Neural crest cell (in vitro differentiated cells): ENCODE measurements at regions not wholly inside any gene's neighbourhood (a gene's known extent, or its start where the extent isn't known, plus 50 kb on each side); places are given as distances from the start of the nearest gene placed in this dataset.

Experiments
- DNase-seq: peaks from one replicate; pipeline ENCODE4 v3.0.0; 2021; ENCODE audit warnings: low read depth, mixed read lengths, low spot score
- H3K27ac Mint-ChIP-seq: one replicate; pipeline ENCODE4 v1.8.0; 2021; ENCODE audit warnings: mild to moderate bottlenecking, mixed read lengths; ENCODE audit not compliant: unreplicated experiment
- H3K27me3 Mint-ChIP-seq: 2 replicates; pipeline ENCODE4 v1.8.0; 2021; ENCODE audit warnings: low read depth, mild to moderate bottlenecking, mixed read lengths
- H3K36me3 Mint-ChIP-seq: 2 replicates; pipeline ENCODE4 v1.8.0; 2021; ENCODE audit warnings: low read depth, mild to moderate bottlenecking, mixed read lengths
- H3K4me1 Mint-ChIP-seq: 2 replicates; pipeline ENCODE4 v1.8.0; 2021; ENCODE audit warnings: mixed read lengths
- H3K4me3 Mint-ChIP-seq: one replicate; pipeline ENCODE4 v1.8.0; 2021; ENCODE audit warnings: mild to moderate bottlenecking, mixed read lengths
- H3K9me3 Mint-ChIP-seq: 2 replicates; pipeline ENCODE4 v1.8.0; 2021; ENCODE audit warnings: mixed read lengths
- TF ChIP-seq, protein P1 (sequence below): fragments of 200-600 bp; sonication (generic); conservative IDR thresholded peaks from 2 replicates; pipeline ENCODE4 v1.5.0; 2021; ENCODE audit warnings: antibody characterized with exemption, mild to moderate bottlenecking

DNA sequence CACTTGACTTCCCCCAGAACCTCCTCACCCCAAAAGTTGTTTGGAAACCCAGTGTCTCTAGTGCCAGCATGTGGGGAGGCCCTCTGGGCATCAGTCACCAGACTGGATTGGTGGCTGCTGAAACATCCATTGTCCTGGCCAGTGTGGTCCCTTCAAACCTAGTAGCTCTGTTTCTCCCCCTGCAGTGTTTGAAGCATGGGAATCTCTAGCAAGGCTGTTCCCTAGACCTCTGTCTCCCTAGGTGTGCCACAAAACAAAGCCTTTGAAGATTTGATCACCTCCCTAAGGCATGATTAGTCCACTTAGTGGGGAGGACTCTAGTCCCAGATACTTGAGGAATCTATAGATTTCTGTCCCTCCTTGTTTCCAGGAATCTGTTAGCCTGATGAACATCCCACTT is 60.3 kb downstream of the ARF6 start:
- Mint-ChIP-seq H3K27ac (no peak overlapping the region), H3K36me3 (no peaks in the 10 kb centered on the region), H3K4me1 (no peaks in the 10 kb centered on the region), H3K9me3 (no peaks in the 10 kb centered on the region), H3K27me3 (no peaks in the 10 kb centered on the region), H3K4me3 (no peak overlapping the region)
- TF ChIP-seq, protein P1, sequence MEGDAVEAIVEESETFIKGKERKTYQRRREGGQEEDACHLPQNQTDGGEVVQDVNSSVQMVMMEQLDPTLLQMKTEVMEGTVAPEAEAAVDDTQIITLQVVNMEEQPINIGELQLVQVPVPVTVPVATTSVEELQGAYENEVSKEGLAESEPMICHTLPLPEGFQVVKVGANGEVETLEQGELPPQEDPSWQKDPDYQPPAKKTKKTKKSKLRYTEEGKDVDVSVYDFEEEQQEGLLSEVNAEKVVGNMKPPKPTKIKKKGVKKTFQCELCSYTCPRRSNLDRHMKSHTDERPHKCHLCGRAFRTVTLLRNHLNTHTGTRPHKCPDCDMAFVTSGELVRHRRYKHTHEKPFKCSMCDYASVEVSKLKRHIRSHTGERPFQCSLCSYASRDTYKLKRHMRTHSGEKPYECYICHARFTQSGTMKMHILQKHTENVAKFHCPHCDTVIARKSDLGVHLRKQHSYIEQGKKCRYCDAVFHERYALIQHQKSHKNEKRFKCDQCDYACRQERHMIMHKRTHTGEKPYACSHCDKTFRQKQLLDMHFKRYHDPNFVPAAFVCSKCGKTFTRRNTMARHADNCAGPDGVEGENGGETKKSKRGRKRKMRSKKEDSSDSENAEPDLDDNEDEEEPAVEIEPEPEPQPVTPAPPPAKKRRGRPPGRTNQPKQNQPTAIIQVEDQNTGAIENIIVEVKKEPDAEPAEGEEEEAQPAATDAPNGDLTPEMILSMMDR: no peak
- no peak for DNase-seq

DNA sequence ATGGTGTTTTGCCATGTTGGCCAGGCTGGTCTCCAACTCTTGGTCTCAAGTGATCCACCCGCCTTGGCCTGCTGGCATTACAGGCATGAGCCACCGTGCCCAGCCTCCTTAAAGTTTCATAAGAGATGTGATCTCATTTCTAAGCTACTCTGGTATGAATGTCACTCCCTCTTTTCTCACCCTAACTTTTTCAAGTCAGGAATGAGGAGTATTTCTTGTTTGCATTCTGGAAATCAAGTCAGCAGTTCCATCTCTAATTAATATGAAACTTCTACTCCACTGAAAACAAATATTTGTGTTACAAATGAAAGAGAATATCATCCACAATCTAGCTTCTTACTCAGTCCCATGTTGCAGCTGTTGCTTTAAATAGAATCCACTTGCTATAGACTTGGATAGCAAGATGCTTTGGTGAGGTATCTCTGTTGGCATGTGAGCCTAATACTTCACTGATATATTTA is 61.3 kb downstream of the ARF6 start:
- DNase-seq: no peak
- no peak overlapping the region for H3K27ac Mint-ChIP-seq
- no peak overlapping the region for H3K4me3 Mint-ChIP-seq
- no peaks in the 10 kb centered on the region for H3K9me3 Mint-ChIP-seq
- TF ChIP-seq, protein P1: no peak
- no peaks in the 10 kb centered on the region for H3K36me3 Mint-ChIP-seq
- H3K4me1 Mint-ChIP-seq: no peaks in the 10 kb centered on the region
- H3K27me3 Mint-ChIP-seq: no peaks in the 10 kb centered on the region

DNA sequence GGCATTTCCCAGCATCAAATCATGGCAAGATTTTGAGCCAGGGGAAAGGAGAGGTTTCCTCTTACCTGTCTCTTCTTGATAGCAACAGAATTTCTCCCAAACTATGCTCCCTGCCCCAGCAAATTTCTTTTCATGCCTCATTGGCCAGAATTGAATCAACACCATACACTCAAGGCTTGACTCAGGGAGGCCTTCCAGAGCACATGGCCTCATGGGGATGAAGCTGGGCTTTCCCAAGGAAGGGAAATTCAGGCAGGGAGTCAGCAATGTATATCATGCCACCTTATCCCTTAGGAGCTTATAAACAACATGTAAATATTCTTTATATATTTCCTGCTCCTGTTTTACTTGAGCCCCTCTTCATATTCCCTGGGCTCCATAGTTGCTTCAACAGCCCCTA is 62.1 kb downstream of the ARF6 start:
- no peaks in the 10 kb centered on the region for H3K4me1 Mint-ChIP-seq
- H3K9me3 Mint-ChIP-seq: no peaks in the 10 kb centered on the region
- no peak overlapping the region for H3K27ac Mint-ChIP-seq
- no peak for DNase-seq
- H3K4me3 Mint-ChIP-seq: no peak overlapping the region
- no peaks in the 10 kb centered on the region for H3K36me3 Mint-ChIP-seq
- TF ChIP-seq, protein P1: no peak
- no peaks in the 10 kb centered on the region for H3K27me3 Mint-ChIP-seq

DNA sequence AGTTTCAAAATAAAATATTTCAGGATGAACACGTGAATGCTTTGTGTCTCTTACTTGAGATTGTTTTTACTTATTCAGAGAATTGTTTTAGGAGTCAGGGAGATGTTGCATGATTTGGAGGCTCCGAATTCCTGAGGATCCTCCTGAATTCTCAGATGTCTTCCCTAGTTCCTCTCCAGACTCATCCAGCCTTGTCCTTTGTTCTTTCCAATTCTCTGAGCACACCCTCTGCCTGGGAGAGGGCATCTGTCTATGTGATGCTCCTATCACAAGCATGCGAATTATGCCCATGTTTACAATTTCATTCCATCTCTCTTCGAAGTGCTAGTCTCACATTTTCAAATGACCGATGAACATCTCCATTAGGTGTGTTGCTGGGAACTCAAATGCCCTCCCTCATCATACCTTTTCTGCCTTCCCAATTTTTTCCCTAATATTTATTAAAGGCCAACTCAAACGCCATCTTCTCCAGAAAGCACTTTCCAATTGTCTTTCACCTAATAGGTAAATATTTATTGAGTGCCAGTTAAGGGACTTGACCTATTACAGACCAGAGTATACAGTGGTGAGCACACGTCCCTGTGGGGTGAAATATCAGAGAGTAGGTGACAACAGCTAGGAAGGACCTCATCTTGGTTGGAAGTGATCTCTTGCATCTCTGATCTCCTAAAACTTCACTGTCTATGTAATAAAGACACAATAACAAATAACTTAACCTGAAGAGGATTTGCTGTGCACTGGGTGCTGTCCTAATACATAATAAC is 64.4 kb downstream of the ARF6 start:
- TF ChIP-seq, protein P1: no peak
- Mint-ChIP-seq H3K9me3 (no peaks in the 10 kb centered on the region), H3K27me3 (no peaks in the 10 kb centered on the region), H3K36me3 (no peaks in the 10 kb centered on the region), H3K4me3 (no peak overlapping the region), H3K27ac (no peak overlapping the region), H3K4me1 (no peaks in the 10 kb centered on the region)
- DNase-seq: no peak

DNA sequence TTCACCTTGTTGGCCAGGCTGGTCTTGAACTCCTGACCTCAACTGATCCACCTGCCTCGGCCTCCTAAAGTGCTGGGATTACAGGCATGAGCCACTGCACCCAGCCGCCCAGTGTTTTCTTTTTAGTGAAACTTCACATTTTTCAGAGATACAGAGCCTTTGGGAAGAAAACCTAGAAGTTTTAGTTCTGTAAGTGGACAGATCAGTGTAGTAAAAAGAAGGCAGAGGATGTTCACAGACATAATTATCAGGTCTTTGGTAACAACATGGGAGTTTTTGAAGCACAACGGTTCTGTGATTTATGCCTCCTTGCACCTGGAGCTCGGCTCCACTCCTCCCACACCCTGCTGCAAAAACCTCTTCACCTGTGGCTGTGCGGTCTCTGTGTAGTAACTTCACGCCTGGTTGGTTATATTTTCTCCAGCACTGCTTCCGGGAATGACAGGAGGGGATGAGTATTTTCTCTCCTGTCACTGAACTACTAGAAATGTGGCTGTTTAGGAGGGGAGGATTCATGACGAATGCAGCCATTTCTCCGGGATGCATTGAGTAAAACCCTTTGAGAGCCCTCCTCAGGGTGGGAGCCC is 67.0 kb downstream of the ARF6 start:
- no peak for DNase-seq
- H3K9me3 Mint-ChIP-seq: no peaks in the 10 kb centered on the region
- no peaks in the 10 kb centered on the region for H3K27me3 Mint-ChIP-seq
- no peaks in the 10 kb centered on the region for H3K36me3 Mint-ChIP-seq
- H3K4me1 Mint-ChIP-seq: no peaks in the 10 kb centered on the region
- H3K27ac Mint-ChIP-seq: no peak overlapping the region
- H3K4me3 Mint-ChIP-seq: no peak overlapping the region
- TF ChIP-seq, protein P1: no peak
